H1 (cell line): ENCODE measurements at regions not wholly inside any gene's neighbourhood (a gene's known extent, or its start where the extent isn't known, plus 50 kb on each side); places are given as distances from the start of the nearest gene placed in this dataset.

Source experiments
- CHD7 ChIP-seq: fragments of 300-600 bp; sonication (generic); IDR thresholded peaks from 2 replicates; pipeline ENCODE4 v1.7.1; 2012; ENCODE audit warnings: low read length, moderate library complexity, mild to moderate bottlenecking, inconsistent platforms; ENCODE audit not compliant: insufficient replicate concordance
- KDM5A ChIP-seq: fragments of 200-600 bp; IDR thresholded peaks from 2 replicates; pipeline ENCODE4 v1.7.1; 2012; ENCODE audit warnings: mild to moderate bottlenecking, low read length, inconsistent platforms, mixed read lengths
- YY1 ChIP-seq: IDR thresholded peaks from 2 replicates; pipeline ENCODE4 v1.6.1; 2011; ENCODE audit warnings: low read depth, mild to moderate bottlenecking, low read length

- TF ChIP-seq CHD7 (no peak), YY1 (no peak), KDM5A (no peak)
Measured at GRCh38 chr5:168059131-168059530, 232.3 kb upstream of the WWC1 start (continued).
